Chondrocyte (in vitro differentiated cells): ENCODE measurements at regions not wholly inside any gene's neighbourhood (a gene's known extent, or its start where the extent isn't known, plus 50 kb on each side); places are given as distances from the start of the nearest gene placed in this dataset.
A peak's percentile ranks its signal among the peaks of the same experiment; 100 is the strongest.
"Not testable (repeated sequence)": the region's sequence is repeated elsewhere in the genome, so short reads cannot be mapped to it uniquely, and the experiment has no call there.

Experiments
- DNase-seq: peaks from one replicate; pipeline ENCODE4 v3.0.0; 2021; ENCODE audit warnings: mixed read lengths, low spot score
- H3K27ac Mint-ChIP-seq: one replicate; pipeline ENCODE4 v1.8.0; 2021; ENCODE audit warnings: mild to moderate bottlenecking, moderate library complexity, mixed read lengths; ENCODE audit not compliant: unreplicated experiment
- H3K27me3 Mint-ChIP-seq: 2 replicates; pipeline ENCODE4 v1.8.0; 2021; ENCODE audit warnings: low read depth, mixed read lengths
- H3K36me3 Mint-ChIP-seq: 2 replicates; pipeline ENCODE4 v1.8.0; 2021; ENCODE audit warnings: low read depth, mixed read lengths
- H3K4me1 Mint-ChIP-seq: 2 replicates; pipeline ENCODE4 v1.8.0; 2021; ENCODE audit warnings: low read depth, mild to moderate bottlenecking, mixed read lengths
- H3K4me3 Mint-ChIP-seq: one replicate; pipeline ENCODE4 v1.8.0; 2021; ENCODE audit warnings: mild to moderate bottlenecking, moderate library complexity, mixed read lengths; ENCODE audit not compliant: unreplicated experiment
- H3K9me3 Mint-ChIP-seq: 2 replicates; pipeline ENCODE4 v1.8.0; 2021; ENCODE audit warnings: low read depth, mixed read lengths
- TF ChIP-seq, protein P1 (sequence below): fragments of 200-600 bp; sonication (generic); IDR thresholded peaks from 2 replicates; pipeline ENCODE4 v1.5.0; 2021; ENCODE audit warnings: antibody characterized with exemption, mild to moderate bottlenecking, moderate library complexity

DNA sequence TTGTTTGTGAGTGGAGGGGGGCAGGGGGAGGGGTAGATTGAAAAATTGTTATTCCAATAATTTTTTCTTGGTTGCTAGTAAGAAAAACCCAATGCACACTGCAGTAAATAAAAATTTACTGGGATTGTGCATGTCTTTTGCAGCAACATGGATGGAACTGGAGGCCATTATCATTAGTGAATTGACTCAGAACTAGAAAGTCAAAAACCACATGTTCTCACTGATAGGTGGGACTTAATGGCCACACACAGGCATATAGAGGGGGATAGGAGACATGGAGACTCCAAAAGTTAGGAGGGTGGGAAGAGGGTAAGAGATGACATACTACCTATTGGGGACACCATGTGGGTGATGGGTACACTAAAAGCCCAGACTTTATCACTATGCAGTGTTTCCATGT, 67.2 kb downstream of the BUB3 start:
- no peak for DNase-seq
- no peak overlapping the region for H3K4me3 Mint-ChIP-seq
- H3K27me3 Mint-ChIP-seq = no peaks in the 10 kb centered on the region
- TF ChIP-seq, protein P1, sequence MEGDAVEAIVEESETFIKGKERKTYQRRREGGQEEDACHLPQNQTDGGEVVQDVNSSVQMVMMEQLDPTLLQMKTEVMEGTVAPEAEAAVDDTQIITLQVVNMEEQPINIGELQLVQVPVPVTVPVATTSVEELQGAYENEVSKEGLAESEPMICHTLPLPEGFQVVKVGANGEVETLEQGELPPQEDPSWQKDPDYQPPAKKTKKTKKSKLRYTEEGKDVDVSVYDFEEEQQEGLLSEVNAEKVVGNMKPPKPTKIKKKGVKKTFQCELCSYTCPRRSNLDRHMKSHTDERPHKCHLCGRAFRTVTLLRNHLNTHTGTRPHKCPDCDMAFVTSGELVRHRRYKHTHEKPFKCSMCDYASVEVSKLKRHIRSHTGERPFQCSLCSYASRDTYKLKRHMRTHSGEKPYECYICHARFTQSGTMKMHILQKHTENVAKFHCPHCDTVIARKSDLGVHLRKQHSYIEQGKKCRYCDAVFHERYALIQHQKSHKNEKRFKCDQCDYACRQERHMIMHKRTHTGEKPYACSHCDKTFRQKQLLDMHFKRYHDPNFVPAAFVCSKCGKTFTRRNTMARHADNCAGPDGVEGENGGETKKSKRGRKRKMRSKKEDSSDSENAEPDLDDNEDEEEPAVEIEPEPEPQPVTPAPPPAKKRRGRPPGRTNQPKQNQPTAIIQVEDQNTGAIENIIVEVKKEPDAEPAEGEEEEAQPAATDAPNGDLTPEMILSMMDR = no peak
- no peaks in the 10 kb centered on the region for H3K4me1 Mint-ChIP-seq
- H3K9me3 Mint-ChIP-seq = peaks cover 4% of the 10 kb centered on the region
- peaks cover 5% of the 10 kb centered on the region for H3K36me3 Mint-ChIP-seq
- H3K27ac Mint-ChIP-seq = no peak overlapping the region

DNA sequence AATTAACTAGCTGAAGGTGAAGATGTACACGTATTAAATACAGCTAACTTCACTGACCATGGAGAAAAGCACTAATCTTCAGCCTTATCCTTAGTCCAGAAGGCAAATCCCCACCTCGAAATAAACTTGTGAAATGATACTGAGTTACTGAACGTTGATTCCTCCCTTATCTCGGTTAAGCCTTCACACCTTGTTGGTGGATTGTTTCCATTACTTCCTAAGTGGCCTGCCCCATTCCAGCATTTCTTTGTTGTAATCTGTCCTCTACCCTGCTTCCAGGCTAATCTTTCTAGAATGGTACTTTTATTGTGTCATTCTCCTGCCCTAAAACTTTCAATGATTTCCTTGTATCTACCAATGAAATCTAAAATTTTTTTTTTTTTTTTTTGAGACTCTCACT, 68.6 kb downstream of the BUB3 start:
- TF ChIP-seq, protein P1 = no peak
- no peak overlapping the region for H3K4me3 Mint-ChIP-seq
- H3K27me3 Mint-ChIP-seq = no peaks in the 10 kb centered on the region
- no peak for DNase-seq
- no peaks in the 10 kb centered on the region for H3K9me3 Mint-ChIP-seq
- H3K36me3 Mint-ChIP-seq = peaks cover 2% of the 10 kb centered on the region
- H3K4me1 Mint-ChIP-seq = no peaks in the 10 kb centered on the region
- no peak overlapping the region for H3K27ac Mint-ChIP-seq

DNA sequence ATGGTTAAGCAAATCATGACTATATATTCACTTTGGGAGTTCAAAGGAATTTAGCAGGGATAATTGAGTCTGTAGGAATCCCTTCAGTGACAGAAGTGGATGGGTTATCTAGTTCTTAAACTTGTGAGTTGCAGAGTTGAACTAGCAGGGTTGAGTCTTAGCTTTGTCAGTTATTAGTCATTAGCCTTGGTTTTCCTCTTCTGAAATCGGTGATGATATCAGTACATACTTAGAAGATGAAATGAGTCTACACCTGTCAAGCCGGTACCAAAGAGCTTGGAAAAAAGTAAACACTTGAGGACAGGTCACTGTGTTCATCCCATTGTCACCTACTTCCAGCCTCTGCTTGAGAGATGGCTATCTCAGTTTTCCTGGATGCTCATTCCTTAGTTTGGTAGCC, 73.5 kb downstream of the BUB3 start:
- Mint-ChIP-seq H3K27ac (no peak overlapping the region), H3K27me3 (no peaks in the 10 kb centered on the region), H3K4me3 (no peak overlapping the region), H3K36me3 (peaks cover 9% of the 10 kb centered on the region), H3K9me3 (peaks cover 3% of the 10 kb centered on the region), H3K4me1 (no peaks in the 10 kb centered on the region)
- DNase-seq = no peak
- TF ChIP-seq, protein P1 = no peak

DNA sequence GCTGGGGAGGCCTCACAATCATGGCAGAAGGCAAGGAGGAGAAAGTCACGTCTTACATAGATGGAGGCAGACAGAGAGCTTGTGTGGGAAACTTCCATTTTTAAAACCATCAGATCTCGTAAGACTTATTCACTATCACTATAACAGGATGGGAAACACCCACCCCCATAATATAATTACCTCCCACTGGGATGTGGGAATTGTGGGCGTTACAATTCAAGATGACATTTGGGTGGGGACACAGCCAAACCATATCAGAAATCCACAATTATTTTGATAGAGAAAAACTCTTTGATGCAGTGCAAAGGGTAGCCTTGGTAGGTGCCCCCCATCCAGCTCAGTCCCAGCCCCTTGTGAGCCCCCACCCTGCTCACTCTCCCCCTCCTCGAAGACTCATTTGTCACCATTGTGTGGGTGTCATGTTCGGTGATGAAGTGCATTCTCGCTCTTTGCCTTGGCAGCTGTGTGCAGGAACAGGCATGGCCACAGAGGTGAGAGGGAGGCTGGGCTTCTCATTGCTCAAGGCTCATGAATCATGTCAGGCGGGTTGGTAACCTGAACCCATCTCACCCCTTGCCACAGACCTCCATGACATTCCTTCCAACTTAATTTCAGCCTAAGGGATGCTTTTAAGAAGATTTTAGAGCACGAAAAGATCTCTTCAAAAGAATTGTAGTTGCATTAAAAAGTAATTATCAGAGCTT, 75.9 kb downstream of the BUB3 start:
- peaks cover 10% of the 10 kb centered on the region for H3K36me3 Mint-ChIP-seq
- no peak overlapping the region for H3K4me3 Mint-ChIP-seq
- peak overlapping the region; percentile 11 for H3K27ac Mint-ChIP-seq
- H3K27me3 Mint-ChIP-seq = no peaks in the 10 kb centered on the region
- peaks cover 7% of the 10 kb centered on the region for H3K9me3 Mint-ChIP-seq
- TF ChIP-seq, protein P1 = no peak
- no peaks in the 10 kb centered on the region for H3K4me1 Mint-ChIP-seq
- DNase-seq = no peak

DNA sequence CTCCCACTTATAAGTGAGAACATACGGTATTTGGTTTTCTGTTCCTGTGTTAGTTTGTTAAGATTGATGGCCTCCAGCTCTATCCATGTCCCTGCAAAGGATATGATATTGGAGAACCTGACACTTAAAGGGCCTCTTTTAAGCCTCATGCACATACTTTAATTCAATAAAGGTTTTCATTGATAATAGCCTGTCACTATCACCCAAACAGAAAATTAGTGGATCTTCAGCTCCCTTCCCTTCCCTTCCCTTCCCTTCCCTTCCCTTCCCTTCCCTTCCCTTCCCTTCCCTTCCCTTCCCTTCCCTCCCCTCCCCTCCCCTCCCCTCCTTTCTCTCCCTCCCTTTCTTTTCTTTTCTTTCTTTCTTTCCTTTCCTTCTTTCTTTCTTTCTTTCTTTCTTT, 78.7 kb downstream of the BUB3 start:
- Mint-ChIP-seq H3K36me3 (peaks cover 17% of the 10 kb centered on the region), H3K9me3 (peaks cover 11% of the 10 kb centered on the region)
- not testable (repeated sequence) for DNase-seq, H3K27ac Mint-ChIP-seq, H3K4me3 Mint-ChIP-seq, H3K4me1 Mint-ChIP-seq, H3K27me3 Mint-ChIP-seq

DNA sequence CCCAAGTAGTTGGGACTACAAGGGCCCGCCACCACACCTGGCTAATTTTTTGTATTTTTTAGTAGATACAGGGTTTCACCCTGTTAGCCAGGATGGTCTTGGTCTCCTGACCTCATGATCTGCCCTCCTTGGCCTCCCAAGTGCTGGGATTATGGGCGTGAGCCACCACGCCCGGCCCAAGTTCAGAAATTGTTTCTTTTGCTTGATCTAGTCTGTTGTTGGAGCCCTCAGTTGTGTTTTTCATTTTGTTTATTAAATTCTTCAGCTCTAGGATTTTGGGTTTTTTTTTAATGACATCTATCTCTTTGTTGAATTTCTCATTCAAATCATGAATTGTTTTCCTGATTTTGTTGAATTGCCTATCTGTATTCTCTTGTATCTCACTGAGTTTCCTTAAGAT, 80.8 kb downstream of the BUB3 start:
- not testable (repeated sequence) for DNase-seq, H3K27ac Mint-ChIP-seq, H3K4me3 Mint-ChIP-seq, H3K4me1 Mint-ChIP-seq, H3K27me3 Mint-ChIP-seq
- Mint-ChIP-seq H3K36me3 (peaks cover 15% of the 10 kb centered on the region), H3K9me3 (peaks cover 11% of the 10 kb centered on the region)
